ENCODE measurements at regions not wholly inside any gene's neighbourhood (a gene's known extent, or its start where the extent isn't known, plus 50 kb on each side); places are given as distances from the start of the nearest gene placed in this dataset.

- H3K9ac ChIP-seq (ENCODE audit: low read depth, low read length): no peak overlapping the region
- H3K27me3 ChIP-seq (ENCODE audit: insufficient read depth, low read length, poor library complexity): no peaks in the 10 kb centered on the region
- no peak overlapping the region for H3K4me2 ChIP-seq (ENCODE audit: insufficient read depth, low read length)
- H3K4me1 ChIP-seq (ENCODE audit: insufficient read depth, low read length): no peaks in the 10 kb centered on the region
- no peak overlapping the region for H3K27ac ChIP-seq (ENCODE audit: low read length)
- ATAC-seq (ENCODE audit: insufficient read depth, low read depth) (no peak), DNase-seq (no peak)
- no peaks in the 10 kb centered on the region for H4K20me1 ChIP-seq (ENCODE audit: insufficient read depth, low read length)
- no peaks in the 10 kb centered on the region for H3K36me3 ChIP-seq (ENCODE audit: insufficient read depth, low read length)
- H2AFZ ChIP-seq (ENCODE audit: low read depth, low read length): no peak overlapping the region
- H3K9me3 ChIP-seq (ENCODE audit: insufficient read depth, low read length, severe bottlenecking): no peaks in the 10 kb centered on the region
- TF ChIP-seq EZH2 (IDR thresholded peaks at IDR 0.05; ENCODE audit: borderline replicate concordance, low read depth, low read length, severe bottlenecking) (no peak), CTCF (IDR thresholded peaks at IDR 0.05; ENCODE audit: borderline replicate concordance, extremely low read depth, low read length, poor library complexity, severe bottlenecking) (no peak)
- H3K79me2 ChIP-seq (ENCODE audit: insufficient read depth, low read length): no peaks in the 10 kb centered on the region
- no peak overlapping the region for H3K4me3 ChIP-seq (ENCODE audit: low read depth in 1 of 2, low read length in 2 of 2)
Observed at GRCh38 chr4:110710070-110710469, 87.2 kb upstream of the PITX2 start.

GRCh38 chr4:110712486-110712885 lies 89.6 kb upstream of the PITX2 start:
- no peak for DNase-seq
- Histone ChIP-seq H3K79me2 (ENCODE audit: insufficient read depth, low read length) (no peaks in the 10 kb centered on the region), H3K9ac (ENCODE audit: low read depth, low read length) (no peak overlapping the region), H3K9me3 (ENCODE audit: insufficient read depth, low read length, severe bottlenecking) (no peaks in the 10 kb centered on the region), H3K4me2 (ENCODE audit: insufficient read depth, low read length) (no peak overlapping the region), H3K4me3 (ENCODE audit: low read depth in 1 of 2, low read length in 2 of 2) (no peak overlapping the region), H3K36me3 (ENCODE audit: insufficient read depth, low read length) (no peaks in the 10 kb centered on the region), H2AFZ (ENCODE audit: low read depth, low read length) (no peak overlapping the region), H3K4me1 (ENCODE audit: insufficient read depth, low read length) (no peaks in the 10 kb centered on the region), H3K27ac (ENCODE audit: low read length) (no peak overlapping the region), H4K20me1 (ENCODE audit: insufficient read depth, low read length) (no peaks in the 10 kb centered on the region), H3K27me3 (ENCODE audit: insufficient read depth, low read length, poor library complexity) (no peaks in the 10 kb centered on the region)
- ATAC-seq (ENCODE audit: insufficient read depth, low read depth): no peak
- TF ChIP-seq CTCF (IDR thresholded peaks at IDR 0.05; ENCODE audit: borderline replicate concordance, extremely low read depth, low read length, poor library complexity, severe bottlenecking) (no peak), EZH2 (IDR thresholded peaks at IDR 0.05; ENCODE audit: borderline replicate concordance, low read depth, low read length, severe bottlenecking) (no peak)

GRCh38 chr4:110730318-110730717 lies 107.4 kb upstream of the PITX2 start:
- ATAC-seq (ENCODE audit: insufficient read depth, low read depth) (no peak), DNase-seq (no peak)
- Histone ChIP-seq H2AFZ (ENCODE audit: low read depth, low read length) (no peak overlapping the region), H3K79me2 (ENCODE audit: insufficient read depth, low read length) (no peaks in the 10 kb centered on the region), H3K4me1 (ENCODE audit: insufficient read depth, low read length) (no peaks in the 10 kb centered on the region), H3K4me2 (ENCODE audit: insufficient read depth, low read length) (no peak overlapping the region), H3K9me3 (ENCODE audit: insufficient read depth, low read length, severe bottlenecking) (no peaks in the 10 kb centered on the region), H3K27me3 (ENCODE audit: insufficient read depth, low read length, poor library complexity) (no peaks in the 10 kb centered on the region), H4K20me1 (ENCODE audit: insufficient read depth, low read length) (no peaks in the 10 kb centered on the region), H3K27ac (ENCODE audit: low read length) (no peak overlapping the region), H3K36me3 (ENCODE audit: insufficient read depth, low read length) (no peaks in the 10 kb centered on the region), H3K4me3 (ENCODE audit: low read depth in 1 of 2, low read length in 2 of 2) (no peak overlapping the region), H3K9ac (ENCODE audit: low read depth, low read length) (no peak overlapping the region)
- TF ChIP-seq EZH2 (IDR thresholded peaks at IDR 0.05; ENCODE audit: borderline replicate concordance, low read depth, low read length, severe bottlenecking) (no peak), CTCF (IDR thresholded peaks at IDR 0.05; ENCODE audit: borderline replicate concordance, extremely low read depth, low read length, poor library complexity, severe bottlenecking) (no peak)

GRCh38 chr4:110733901-110734300 lies 111.0 kb upstream of the PITX2 start:
- no peak overlapping the region for H3K9ac ChIP-seq (ENCODE audit: low read depth, low read length)
- no peaks in the 10 kb centered on the region for H3K79me2 ChIP-seq (ENCODE audit: insufficient read depth, low read length)
- H4K20me1 ChIP-seq (ENCODE audit: insufficient read depth, low read length): no peaks in the 10 kb centered on the region
- DNase-seq (no peak), ATAC-seq (ENCODE audit: insufficient read depth, low read depth) (no peak)
- no peak overlapping the region for H2AFZ ChIP-seq (ENCODE audit: low read depth, low read length)
- H3K36me3 ChIP-seq (ENCODE audit: insufficient read depth, low read length): no peaks in the 10 kb centered on the region
- TF ChIP-seq CTCF (IDR thresholded peaks at IDR 0.05; ENCODE audit: borderline replicate concordance, extremely low read depth, low read length, poor library complexity, severe bottlenecking) (no peak), EZH2 (IDR thresholded peaks at IDR 0.05; ENCODE audit: borderline replicate concordance, low read depth, low read length, severe bottlenecking) (no peak)
- no peak overlapping the region for H3K4me3 ChIP-seq (ENCODE audit: low read depth in 1 of 2, low read length in 2 of 2)
- H3K9me3 ChIP-seq (ENCODE audit: insufficient read depth, low read length, severe bottlenecking): no peaks in the 10 kb centered on the region
- no peak overlapping the region for H3K27ac ChIP-seq (ENCODE audit: low read length)
- H3K27me3 ChIP-seq (ENCODE audit: insufficient read depth, low read length, poor library complexity): no peaks in the 10 kb centered on the region
- H3K4me2 ChIP-seq (ENCODE audit: insufficient read depth, low read length): no peak overlapping the region
- no peaks in the 10 kb centered on the region for H3K4me1 ChIP-seq (ENCODE audit: insufficient read depth, low read length)

Measured in DND-41 (cell line).